ENCODE measurements at regions not wholly inside any gene's neighbourhood (a gene's known extent, or its start where the extent isn't known, plus 50 kb on each side); places are given as distances from the start of the nearest gene placed in this dataset.
A peak's percentile ranks its signal among the peaks of the same experiment; 100 is the strongest.

DNA sequence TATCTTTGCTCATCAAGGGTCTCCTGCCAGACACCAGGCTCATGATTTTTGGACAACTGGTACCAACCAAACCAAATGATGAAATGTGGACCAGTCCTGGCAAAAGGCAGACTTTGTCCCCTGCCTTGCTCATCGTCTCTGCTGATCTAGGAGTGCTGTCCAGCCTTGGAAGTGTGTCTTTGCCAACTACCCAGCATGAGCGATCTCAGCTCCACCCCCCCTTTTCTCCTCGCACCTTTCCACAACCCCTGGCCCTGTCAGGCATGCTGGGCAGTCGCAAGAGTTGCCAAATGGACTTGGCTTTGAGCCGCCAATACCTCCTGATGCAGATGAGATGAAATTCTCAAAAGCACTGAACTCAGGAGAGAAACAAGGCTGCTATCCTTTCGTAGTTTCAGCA lies 174.3 kb downstream of the KCNA5 start:
- H3K27ac ChIP-seq, result no peak overlapping the region
- no peaks in the 10 kb centered on the region for H3K9me3 ChIP-seq
- no peak for DNase-seq
- intact Hi-C loops (cut with DNase I; ENCODE audit: low total_unique reads), result no loop called here
- WGBS, 5 donors, result 82 to 88% (median 84%) methylated on average over 6 of the region's 6 CpGs
- H3K36me3 ChIP-seq, result no peaks in the 10 kb centered on the region
- no peak overlapping the region for H3K4me3 ChIP-seq
- peaks cover 0 to 7% (median 0%) of the 10 kb centered on the region in 3 donors for H3K27me3 ChIP-seq
- H3K4me1 ChIP-seq, result no peaks in the 10 kb centered on the region
- no peak for TF ChIP-seq POLR2AphosphoS5 (IDR thresholded peaks at IDR 0.05)

DNA sequence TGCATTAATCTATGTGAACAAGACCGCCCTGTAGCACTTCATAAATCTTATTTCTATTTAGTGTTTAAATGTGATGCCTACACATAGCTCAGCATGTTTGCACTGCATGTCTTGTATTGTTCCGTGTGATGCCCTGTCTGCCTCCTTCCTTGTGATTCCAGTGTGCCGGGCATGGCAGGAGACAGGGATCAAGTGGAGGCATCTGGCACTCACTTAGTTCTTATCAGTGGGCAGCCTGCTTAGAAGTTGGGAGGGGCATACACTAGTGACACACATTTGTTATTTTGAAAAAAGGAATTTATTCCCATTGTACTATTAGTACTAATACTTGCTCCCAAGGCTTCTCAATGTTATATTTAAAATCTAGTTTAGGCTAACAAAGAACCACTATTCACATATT lies 176.4 kb downstream of the KCNA5 start:
- TF ChIP-seq EP300 (IDR thresholded peaks at IDR 0.05) (no peak), POLR2AphosphoS5 (IDR thresholded peaks at IDR 0.05) (no peak), POLR2A (IDR thresholded peaks at IDR 0.05) (no peak)
- TF ChIP-seq, protein P1, sequence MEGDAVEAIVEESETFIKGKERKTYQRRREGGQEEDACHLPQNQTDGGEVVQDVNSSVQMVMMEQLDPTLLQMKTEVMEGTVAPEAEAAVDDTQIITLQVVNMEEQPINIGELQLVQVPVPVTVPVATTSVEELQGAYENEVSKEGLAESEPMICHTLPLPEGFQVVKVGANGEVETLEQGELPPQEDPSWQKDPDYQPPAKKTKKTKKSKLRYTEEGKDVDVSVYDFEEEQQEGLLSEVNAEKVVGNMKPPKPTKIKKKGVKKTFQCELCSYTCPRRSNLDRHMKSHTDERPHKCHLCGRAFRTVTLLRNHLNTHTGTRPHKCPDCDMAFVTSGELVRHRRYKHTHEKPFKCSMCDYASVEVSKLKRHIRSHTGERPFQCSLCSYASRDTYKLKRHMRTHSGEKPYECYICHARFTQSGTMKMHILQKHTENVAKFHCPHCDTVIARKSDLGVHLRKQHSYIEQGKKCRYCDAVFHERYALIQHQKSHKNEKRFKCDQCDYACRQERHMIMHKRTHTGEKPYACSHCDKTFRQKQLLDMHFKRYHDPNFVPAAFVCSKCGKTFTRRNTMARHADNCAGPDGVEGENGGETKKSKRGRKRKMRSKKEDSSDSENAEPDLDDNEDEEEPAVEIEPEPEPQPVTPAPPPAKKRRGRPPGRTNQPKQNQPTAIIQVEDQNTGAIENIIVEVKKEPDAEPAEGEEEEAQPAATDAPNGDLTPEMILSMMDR (IDR thresholded peaks at IDR 0.05), result no peak
- Histone ChIP-seq H3K4me3 (no peak overlapping the region), H3K27ac (no peak overlapping the region), H3K4me1 (no peaks in the 10 kb centered on the region), H3K9me3 (no peaks in the 10 kb centered on the region), H3K27me3 (no peaks in the 10 kb centered on the region), H3K36me3 (no peaks in the 10 kb centered on the region)
- WGBS, 5 donors, result 59 to 77% (median 68%) methylated on average over 3 of the region's 3 CpGs
- intact Hi-C loops (cut with DNase I; ENCODE audit: low total_unique reads), result no loop called here
- no peak for DNase-seq

DNA sequence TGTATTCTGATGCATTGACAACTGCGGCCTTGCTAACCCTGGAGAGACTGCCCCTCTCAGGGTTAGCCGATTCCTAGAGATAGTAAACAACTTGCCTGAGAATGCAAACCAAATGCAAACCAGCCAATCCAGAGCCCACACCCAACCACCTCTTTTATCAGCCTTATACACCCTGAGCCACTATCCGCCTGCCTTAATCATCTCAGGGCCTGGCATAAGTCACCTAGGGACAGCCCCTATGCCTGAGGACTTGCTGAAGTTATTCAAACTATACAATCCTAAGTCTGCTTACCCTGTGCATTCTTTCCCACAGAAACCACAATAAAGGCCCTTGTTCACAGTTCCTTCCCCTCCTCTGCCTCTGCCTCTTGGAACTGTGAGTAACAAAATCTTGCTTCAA lies 177.2 kb downstream of the KCNA5 start:
- Histone ChIP-seq H3K4me3 (no peak overlapping the region), H3K4me1 (no peaks in the 10 kb centered on the region), H3K9me3 (no peaks in the 10 kb centered on the region), H3K36me3 (no peaks in the 10 kb centered on the region), H3K27me3 (no peaks in the 10 kb centered on the region), H3K27ac (no peak overlapping the region)
- intact Hi-C loops (cut with DNase I; ENCODE audit: low total_unique reads), result no loop called here
- peak in 1 of 2 donors; percentile 18 for DNase-seq
- no peak for TF ChIP-seq POLR2A (IDR thresholded peaks at IDR 0.05)
- TF ChIP-seq, protein P1 (IDR thresholded peaks at IDR 0.05), result no peak
- TF ChIP-seq EP300 (IDR thresholded peaks at IDR 0.05), result no peak
- TF ChIP-seq POLR2AphosphoS5 (IDR thresholded peaks at IDR 0.05), result no peak
- 32 to 56% (median 45%) methylated on average over 3 of the region's 3 CpGs for WGBS, 5 donors

DNA sequence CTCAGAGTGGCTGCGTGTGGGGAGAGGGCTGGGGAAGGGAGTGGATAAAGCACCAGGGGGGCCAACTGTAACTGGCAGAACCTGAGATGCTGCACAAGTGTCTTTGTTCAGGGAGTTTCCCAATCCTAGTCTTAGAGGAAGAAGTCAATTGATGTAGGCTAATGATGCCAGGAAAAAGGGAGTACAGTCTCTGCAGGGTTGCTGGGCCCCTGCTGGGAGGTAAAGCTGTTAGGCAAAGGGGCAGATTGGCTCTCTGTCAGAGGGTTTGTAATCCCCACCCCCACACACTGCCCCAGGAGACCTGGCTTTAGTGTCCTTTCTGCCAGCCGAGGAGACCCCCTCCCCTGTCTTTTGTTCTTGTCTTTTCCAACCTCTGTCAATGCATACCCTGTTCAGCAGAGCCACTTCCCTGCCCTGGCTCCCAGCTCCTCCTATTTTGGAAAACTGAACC lies 178.4 kb downstream of the KCNA5 start:
- H3K9me3 ChIP-seq, result no peaks in the 10 kb centered on the region

GRCh38 chr12:5222729-5223128 lies 179.1 kb downstream of the KCNA5 start:
- Histone ChIP-seq H3K27me3 (no peaks in the 10 kb centered on the region), H3K27ac (no peak overlapping the region), H3K36me3 (no peaks in the 10 kb centered on the region), H3K9me3 (no peaks in the 10 kb centered on the region), H3K4me3 (no peak overlapping the region), H3K4me1 (no peaks in the 10 kb centered on the region)
- intact Hi-C loops (cut with DNase I; ENCODE audit: low total_unique reads), result no loop called here
- no peak for DNase-seq
- WGBS, 5 donors, result 92 to 98% (median 96%) methylated on average over 5 of the region's 5 CpGs
- no peak for TF ChIP-seq POLR2AphosphoS5 (IDR thresholded peaks at IDR 0.05)
- no peak for TF ChIP-seq POLR2A (IDR thresholded peaks at IDR 0.05)
- TF ChIP-seq EP300 (IDR thresholded peaks at IDR 0.05), result no peak
- TF ChIP-seq, protein P1 (IDR thresholded peaks at IDR 0.05), result no peak

More for the DNA sequence above, 178.4 kb downstream of the KCNA5 start:
- intact Hi-C loops (cut with DNase I; ENCODE audit: low total_unique reads), result no loop called here
- TF ChIP-seq POLR2A (IDR thresholded peaks at IDR 0.05) (no peak), POLR2AphosphoS5 (IDR thresholded peaks at IDR 0.05) (no peak), EP300 (IDR thresholded peaks at IDR 0.05) (no peak)
- TF ChIP-seq, protein P1 (IDR thresholded peaks at IDR 0.05), result no peak
- Histone ChIP-seq H3K4me1 (no peaks in the 10 kb centered on the region), H3K4me3 (no peak overlapping the region), H3K36me3 (no peaks in the 10 kb centered on the region), H3K27ac (no peak overlapping the region), H3K27me3 (no peaks in the 10 kb centered on the region)
- 51 to 80% (median 75%) methylated on average over 2 of the region's 2 CpGs for WGBS, 5 donors
- no peak for DNase-seq

Data from stomach (tissue), 8 donors.